GM12875 (cell line): ENCODE measurements at regions not wholly inside any gene's neighbourhood (a gene's known extent, or its start where the extent isn't known, plus 50 kb on each side); places are given as distances from the start of the nearest gene placed in this dataset.

Experiments used
- H3K4me3 ChIP-seq: one replicate; pipeline ENCODE4 v1.5.1; 2011; ENCODE audit warnings: low read depth, low read length, control low read depth
- TF ChIP-seq, protein P1 (sequence below): IDR thresholded peaks from 2 replicates; pipeline ENCODE4 v1.5.1; 2011; ENCODE audit warnings: low read depth, mild to moderate bottlenecking, control low read depth, inconsistent platforms, low read length, moderate library complexity, borderline replicate concordance; ENCODE audit not compliant: insufficient read depth

DNA sequence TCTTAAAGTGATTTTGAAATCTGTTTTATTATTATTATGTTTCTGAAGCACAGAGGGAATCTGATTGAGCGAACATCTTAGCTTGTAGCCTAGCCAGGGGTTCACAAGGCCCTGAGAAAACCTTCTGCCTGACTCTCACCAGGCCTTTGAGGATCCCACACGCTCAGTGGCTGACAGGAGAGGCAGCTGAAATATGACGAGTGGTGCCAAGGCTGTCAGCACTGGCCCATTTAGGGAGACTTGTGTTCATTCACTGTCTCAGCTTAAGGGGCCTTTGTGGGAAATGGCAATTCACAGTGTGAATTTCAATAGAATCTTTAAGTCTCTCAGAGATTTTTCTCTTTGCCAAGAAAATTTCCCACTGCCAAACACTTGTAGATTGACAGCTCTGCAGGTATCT is 770.9 kb downstream of the TUSC7 start:
- TF ChIP-seq, protein P1, sequence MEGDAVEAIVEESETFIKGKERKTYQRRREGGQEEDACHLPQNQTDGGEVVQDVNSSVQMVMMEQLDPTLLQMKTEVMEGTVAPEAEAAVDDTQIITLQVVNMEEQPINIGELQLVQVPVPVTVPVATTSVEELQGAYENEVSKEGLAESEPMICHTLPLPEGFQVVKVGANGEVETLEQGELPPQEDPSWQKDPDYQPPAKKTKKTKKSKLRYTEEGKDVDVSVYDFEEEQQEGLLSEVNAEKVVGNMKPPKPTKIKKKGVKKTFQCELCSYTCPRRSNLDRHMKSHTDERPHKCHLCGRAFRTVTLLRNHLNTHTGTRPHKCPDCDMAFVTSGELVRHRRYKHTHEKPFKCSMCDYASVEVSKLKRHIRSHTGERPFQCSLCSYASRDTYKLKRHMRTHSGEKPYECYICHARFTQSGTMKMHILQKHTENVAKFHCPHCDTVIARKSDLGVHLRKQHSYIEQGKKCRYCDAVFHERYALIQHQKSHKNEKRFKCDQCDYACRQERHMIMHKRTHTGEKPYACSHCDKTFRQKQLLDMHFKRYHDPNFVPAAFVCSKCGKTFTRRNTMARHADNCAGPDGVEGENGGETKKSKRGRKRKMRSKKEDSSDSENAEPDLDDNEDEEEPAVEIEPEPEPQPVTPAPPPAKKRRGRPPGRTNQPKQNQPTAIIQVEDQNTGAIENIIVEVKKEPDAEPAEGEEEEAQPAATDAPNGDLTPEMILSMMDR: no peak
- H3K4me3 ChIP-seq: no peak overlapping the region

DNA sequence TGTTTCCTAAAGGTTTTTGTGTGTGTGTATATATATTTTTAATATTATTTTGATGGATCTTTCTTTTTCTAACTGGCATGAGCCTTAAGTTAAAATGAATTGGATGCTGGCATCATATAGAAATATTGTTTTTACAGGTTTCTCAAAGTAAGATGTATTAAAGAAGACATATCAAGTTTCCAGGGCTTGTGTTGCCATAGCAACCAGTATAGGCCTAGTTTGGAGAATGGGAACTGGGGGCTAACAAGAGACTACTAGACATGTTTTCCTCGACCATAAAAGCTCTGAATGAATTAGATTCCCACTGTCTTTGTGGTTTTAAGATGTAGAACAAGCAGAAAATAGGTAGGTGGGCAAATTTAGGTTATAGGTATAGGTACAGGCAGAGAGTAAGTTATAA is 771.4 kb downstream of the TUSC7 start:
- H3K4me3 ChIP-seq: no peak overlapping the region
- TF ChIP-seq, protein P1: no peak

DNA sequence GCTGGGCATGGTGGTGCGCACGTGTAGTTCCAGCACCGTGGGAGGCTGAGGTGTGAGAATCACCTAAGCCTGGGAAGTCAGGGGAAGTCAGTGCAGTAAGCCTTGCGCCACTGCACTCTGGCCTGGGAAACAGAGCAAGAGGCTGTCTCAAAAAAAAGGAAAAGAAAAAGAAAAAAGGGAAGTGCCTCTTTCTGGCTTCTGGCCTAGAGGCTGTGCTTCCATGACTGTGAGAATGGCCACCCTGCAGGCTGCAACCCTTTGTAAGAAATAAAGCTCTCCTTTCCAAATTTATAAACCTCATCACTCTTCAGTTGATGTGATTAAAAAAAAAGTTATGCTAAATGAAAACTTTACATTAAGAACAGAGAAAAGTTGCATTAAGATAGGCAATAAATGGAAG is 774.3 kb downstream of the TUSC7 start:
- TF ChIP-seq, protein P1: no peak
- H3K4me3 ChIP-seq: no peak overlapping the region

DNA sequence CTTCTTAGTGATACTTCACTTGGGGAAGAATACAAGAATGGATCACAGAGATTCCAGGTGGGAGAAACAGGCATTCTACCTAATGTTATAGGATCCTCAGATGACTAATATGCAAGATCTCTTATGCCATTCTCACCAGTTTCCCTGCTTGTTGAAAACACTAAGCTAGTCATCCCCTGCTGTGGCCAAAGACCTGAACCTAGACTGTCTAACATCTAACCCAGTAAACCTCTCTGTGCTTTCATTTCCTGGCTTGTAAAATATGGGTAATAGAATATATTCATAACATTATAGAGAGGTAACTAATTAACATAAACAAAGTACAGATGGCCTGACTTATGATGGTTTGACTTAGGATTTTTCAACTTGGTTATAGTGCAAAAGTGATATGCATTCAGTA is 776.3 kb downstream of the TUSC7 start:
- no peak overlapping the region for H3K4me3 ChIP-seq
- TF ChIP-seq, protein P1: no peak

DNA sequence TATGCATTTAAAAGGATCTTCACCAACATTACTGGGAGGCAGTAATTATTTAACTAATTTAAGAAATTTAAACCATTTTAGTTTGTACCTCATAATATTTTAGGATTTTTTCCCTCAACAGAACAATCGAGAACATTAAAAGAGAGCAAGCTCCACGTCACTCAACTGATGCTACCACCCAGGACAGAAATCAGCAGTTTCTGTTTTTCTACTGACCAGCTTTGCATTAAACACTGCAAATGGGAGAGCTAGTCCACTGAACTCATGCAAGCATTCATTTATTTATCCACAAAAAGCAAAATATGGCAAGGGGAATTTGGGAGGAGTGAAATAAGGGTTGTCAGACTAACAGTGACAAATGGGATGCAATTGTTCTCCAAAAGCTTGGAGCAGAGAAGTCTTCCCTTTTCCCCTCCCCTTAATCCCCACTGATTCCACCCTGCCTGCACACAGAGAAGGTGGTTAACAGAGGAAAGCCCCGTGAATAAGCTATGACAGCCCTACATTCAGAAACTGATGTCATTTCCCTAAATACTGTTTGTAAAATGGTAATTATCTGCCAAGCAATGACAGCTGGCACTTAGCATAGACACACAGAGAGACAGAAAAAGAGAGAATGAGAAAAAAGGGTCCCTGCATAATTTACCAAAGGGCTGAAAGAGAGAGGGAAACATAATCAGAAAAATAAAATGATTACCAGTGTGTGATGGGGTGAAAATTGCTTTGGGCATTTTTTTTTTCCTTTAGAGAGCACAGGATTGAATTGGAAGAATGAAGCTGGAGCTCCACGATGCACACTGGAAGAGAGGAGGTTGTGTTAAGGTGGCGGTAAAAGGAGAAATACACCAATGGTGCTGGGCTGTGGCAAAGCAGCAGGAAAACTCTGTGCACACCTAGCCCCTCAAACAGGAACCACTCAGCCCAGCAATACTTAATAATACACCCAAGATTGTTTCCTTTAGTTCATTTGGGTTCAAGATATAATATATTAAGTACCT is 777.4 kb downstream of the TUSC7 start:
- H3K4me3 ChIP-seq: no peak overlapping the region
- TF ChIP-seq, protein P1: no peak

DNA sequence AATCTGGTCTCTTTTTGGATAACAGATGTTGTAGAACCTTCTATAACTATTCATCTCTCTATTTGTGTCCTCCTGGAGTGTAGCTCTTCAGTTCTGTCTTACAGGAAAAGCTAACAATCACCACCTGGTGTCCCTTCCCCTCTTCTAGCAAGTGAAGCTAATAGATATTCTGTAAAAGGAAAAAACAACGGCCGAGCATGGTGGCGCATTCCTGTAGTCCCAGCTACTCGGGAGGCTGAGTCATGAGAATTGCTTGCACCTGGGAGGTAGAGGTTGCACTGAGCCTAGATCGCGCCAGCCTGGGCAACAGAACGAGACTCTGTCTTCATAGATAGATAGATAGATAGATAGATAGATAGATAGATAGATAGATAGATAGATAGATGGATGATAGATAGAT is 779.4 kb downstream of the TUSC7 start:
- TF ChIP-seq, protein P1: no peak
- no peak overlapping the region for H3K4me3 ChIP-seq

DNA sequence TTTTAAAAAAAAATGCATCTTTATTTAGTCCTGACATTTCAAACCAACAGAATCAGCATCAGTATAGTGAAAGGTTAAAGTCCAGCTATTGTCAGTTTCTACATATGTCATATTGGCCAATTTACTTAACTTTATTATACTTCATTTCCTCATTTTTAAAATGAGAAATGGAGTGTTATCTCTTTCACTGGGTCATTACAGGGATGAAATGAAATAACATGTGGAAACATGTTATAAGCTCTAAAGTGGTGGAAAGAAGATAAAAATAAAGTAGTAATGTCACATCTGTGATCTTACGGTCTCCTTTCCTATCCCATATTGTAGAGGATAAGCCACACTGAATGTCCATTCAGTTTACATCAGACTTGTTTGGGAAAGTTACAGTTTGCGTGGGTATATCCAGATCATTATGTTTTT is 780.1 kb downstream of the TUSC7 start:
- no peak overlapping the region for H3K4me3 ChIP-seq
- TF ChIP-seq, protein P1: no peak
